ENCODE measurements at regions not wholly inside any gene's neighbourhood (a gene's known extent, or its start where the extent isn't known, plus 50 kb on each side); places are given as distances from the start of the nearest gene placed in this dataset.
"Not testable (repeated sequence)": the region's sequence is repeated elsewhere in the genome, so short reads cannot be mapped to it uniquely, and the experiment has no call there.

- DNase-seq, result no peak
- no peak overlapping the region for H3K4me3 ChIP-seq
- H3K9me3 ChIP-seq, result no peaks in the 10 kb centered on the region
- WGBS, 2 donors, result 86 to 91% methylated on average over 2 of the region's 2 CpGs
- TF ChIP-seq POLR2A (IDR thresholded peaks at IDR 0.05), result no peak
- TF ChIP-seq CTCF (IDR thresholded peaks at IDR 0.05), result no peak
- no peak overlapping the region for H3K27ac ChIP-seq
- intact Hi-C loops (cut with DNase I), result no loop called here
- no peaks in the 10 kb centered on the region for H3K36me3 ChIP-seq
- peaks cover 0 to 9% (median 5%) of the 10 kb centered on the region in 3 donors for H3K4me1 ChIP-seq
- no peaks in the 10 kb centered on the region for H3K27me3 ChIP-seq
These were observed 91.9 kb downstream of the FEM1C start for GRCh38 chr5:115452536-115453235.

- TF ChIP-seq CTCF (IDR thresholded peaks at IDR 0.05) (no peak), POLR2A (IDR thresholded peaks at IDR 0.05) (no peak)
- intact Hi-C loops (cut with DNase I), result no loop called here
- WGBS, 2 donors, result 84 to 86% methylated on average over 2 of the region's 2 CpGs
- H3K27me3 ChIP-seq, result no peaks in the 10 kb centered on the region
- no peak for DNase-seq
- no peaks in the 10 kb centered on the region for H3K36me3 ChIP-seq
- no peak overlapping the region for H3K27ac ChIP-seq
- H3K4me1 ChIP-seq, result peaks cover 0 to 9% (median 5%) of the 10 kb centered on the region in 3 donors
- H3K9me3 ChIP-seq, result no peaks in the 10 kb centered on the region
- no peak overlapping the region for H3K4me3 ChIP-seq
These were observed 92.5 kb downstream of the FEM1C start for GRCh38 chr5:115452083-115452482.

GRCh38 chr5:115450741-115451140, 93.8 kb downstream of the FEM1C start:
- WGBS, 2 donors, result 5 to 29% methylated on average over 1 of the region's 1 CpG

GRCh38 chr5:115448630-115449029, 95.9 kb downstream of the FEM1C start:
- WGBS, 2 donors, result 77 to 83% methylated on average over 4 to 7 of the region's 7 CpGs
- DNase-seq; H3K4me3 ChIP-seq; H3K36me3 ChIP-seq; H3K9me3 ChIP-seq; H3K4me1 ChIP-seq; H3K27me3 ChIP-seq; H3K27ac ChIP-seq; intact Hi-C loops (cut with DNase I): not testable (repeated sequence)

More at GRCh38 chr5:115450741-115451140, 93.8 kb downstream of the FEM1C start:
- H3K27ac ChIP-seq, result peak overlapping the region in 2 of 4 donors; percentile 7 to 16
- intact Hi-C loops (cut with DNase I), result no loop called here
- H3K9me3 ChIP-seq, result no peaks in the 10 kb centered on the region
- H3K36me3 ChIP-seq, result no peaks in the 10 kb centered on the region
- no peak for TF ChIP-seq POLR2A (IDR thresholded peaks at IDR 0.05)
- TF ChIP-seq CTCF (IDR thresholded peaks at IDR 0.05), result no peak
- no peaks in the 10 kb centered on the region for H3K27me3 ChIP-seq
- H3K4me1 ChIP-seq, result peaks cover 0 to 9% (median 5%) of the 10 kb centered on the region in 3 donors
- no peak for DNase-seq
- no peak overlapping the region for H3K4me3 ChIP-seq

GRCh38 chr5:115440782-115441451, 103.7 kb downstream of the FEM1C start:
- Histone ChIP-seq H3K36me3 (no peaks in the 10 kb centered on the region), H3K27me3 (no peaks in the 10 kb centered on the region), H3K4me1 (peaks cover 0 to 7% (median 3%) of the 10 kb centered on the region in 3 donors), H3K4me3 (no peak overlapping the region), H3K9me3 (no peaks in the 10 kb centered on the region), H3K27ac (no peak overlapping the region)
- intact Hi-C loops (cut with DNase I), result no loop called here
- WGBS, 2 donors, result 73 to 86% methylated on average over 2 of the region's 2 CpGs
- TF ChIP-seq CTCF (IDR thresholded peaks at IDR 0.05) (no peak), POLR2A (IDR thresholded peaks at IDR 0.05) (no peak)
- no peak for DNase-seq
